GM21529 (cell line): ENCODE measurements at regions not wholly inside any gene's neighbourhood (a gene's known extent, or its start where the extent isn't known, plus 50 kb on each side); places are given as distances from the start of the nearest gene placed in this dataset.
"Not testable (repeated sequence)": the region's sequence is repeated elsewhere in the genome, so short reads cannot be mapped to it uniquely, and the experiment has no call there.

Experiments used
- ATAC-seq: cut with Tn5 transposase; IDR thresholded peaks from one replicate; pipeline ENCODE4 v1.9.1; 2021; ENCODE audit not compliant: unreplicated experiment

DNA sequence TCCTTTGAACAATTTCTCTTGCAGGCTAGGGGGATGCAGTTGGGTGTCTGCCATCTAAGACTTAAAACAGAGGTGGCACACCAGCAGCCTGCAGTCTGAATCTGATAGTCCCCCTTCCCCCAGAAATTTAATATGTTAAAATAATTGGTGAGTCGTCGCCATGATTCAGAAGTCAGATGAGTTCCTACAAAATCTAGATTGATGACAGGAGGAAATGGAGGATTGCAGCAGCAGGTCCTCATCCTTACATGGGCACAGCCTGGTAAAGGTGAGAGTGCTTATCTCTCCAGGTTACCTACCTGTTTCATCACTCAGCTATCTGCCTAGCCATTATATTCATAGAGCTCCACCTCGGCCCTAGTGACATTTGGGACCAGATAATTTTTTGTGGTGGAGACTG is 112.3 kb downstream of the PCSK1 start:
- no peak for ATAC-seq

DNA sequence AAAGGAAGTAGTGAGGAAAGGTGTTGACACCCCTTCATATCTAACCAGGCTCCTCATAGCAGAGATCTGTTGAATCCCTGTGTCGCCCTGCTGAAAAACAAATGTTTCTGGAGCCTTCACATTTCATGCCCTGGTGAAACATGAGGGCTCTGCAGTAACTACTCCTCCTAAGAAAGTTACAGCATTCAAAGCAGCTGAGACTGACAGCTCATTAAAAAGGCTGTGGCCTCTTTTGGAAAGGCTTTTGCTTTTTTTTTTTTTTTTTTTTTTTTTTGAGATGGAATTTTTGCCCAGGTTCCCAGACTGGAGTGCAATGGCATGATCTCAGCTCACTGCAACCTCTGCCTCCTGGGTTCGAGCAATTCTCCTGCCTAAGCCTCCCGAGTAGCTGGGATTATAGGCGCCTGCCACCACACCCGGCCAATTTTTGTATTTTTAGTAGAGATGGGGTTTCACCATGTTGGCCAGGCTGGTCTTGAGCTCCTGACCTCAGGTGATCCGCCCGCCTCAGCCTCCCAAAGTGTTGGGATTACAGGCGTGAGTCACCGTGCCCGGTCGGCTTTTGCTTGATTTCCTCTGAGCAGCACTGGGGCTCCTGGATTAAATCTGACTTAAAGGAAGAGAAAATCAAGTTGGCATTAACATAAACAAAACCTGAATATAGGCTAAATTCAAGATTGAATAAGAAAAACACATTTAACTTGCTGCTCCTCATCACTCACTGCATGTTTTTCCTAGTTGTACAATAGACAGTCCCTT is 112.9 kb downstream of the PCSK1 start:
- not testable (repeated sequence) for ATAC-seq

DNA sequence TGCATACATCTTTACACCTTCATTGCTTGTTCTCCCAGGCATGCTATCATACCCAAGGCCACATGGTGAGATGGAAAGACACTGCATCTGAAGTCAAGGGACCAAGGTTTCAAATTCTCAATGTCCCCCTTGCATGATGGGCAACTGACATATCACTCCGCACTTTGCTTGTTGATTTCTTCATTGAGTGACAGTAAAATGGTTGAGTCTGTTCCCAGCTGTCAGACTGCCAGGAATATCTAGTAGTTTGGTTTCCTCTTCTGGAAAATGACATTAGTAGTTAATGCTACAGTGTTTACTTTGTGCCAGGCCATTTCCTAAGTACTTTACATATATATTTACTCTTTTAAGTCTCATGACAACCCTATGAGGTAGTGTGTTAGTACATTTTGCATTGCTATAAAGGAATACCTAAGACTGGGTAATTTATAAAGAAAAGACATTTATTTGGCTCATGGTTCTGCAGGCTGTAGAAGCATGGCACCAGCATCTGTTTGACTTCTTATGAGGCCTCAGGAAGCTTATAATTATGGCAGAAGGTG is 114.4 kb downstream of the PCSK1 start:
- ATAC-seq: no peak

DNA sequence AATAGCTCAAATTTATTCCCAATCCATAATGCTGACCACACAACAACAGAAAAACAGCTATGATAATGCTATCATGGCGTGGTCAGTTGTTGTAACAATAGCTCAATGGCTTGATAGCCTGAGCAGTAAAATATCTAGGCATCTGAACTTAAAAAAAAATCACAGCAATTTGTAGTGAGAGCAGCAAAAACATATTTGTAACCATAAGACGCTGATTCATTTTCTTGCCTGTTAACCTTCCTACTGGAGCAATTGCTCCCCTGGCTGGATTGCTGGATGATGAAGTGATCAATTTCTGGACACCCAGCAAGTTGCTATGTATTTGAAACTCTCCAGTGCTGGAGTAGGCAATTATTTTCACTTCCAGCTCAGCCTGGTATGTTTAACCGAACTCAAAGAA is 115.1 kb downstream of the PCSK1 start:
- no peak for ATAC-seq

DNA sequence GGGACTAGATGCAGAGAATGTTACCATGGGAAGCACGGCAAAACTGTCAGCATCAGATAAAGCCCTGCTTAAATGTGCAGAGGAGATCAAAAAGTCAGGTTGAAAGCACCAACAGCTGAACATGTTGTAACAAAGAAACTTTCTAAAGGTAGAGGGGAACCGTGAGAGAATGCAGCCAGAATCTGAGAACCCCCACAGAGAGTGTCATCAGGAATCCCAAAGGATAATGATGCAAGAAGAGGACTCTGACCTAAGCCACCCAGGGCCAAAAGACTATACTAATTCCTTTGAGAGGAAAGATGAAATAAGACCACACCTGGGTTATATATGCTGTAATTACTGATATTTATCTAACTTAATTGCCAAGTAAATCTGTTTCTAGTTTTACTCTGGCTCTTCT is 116.6 kb downstream of the PCSK1 start:
- ATAC-seq: no peak

DNA sequence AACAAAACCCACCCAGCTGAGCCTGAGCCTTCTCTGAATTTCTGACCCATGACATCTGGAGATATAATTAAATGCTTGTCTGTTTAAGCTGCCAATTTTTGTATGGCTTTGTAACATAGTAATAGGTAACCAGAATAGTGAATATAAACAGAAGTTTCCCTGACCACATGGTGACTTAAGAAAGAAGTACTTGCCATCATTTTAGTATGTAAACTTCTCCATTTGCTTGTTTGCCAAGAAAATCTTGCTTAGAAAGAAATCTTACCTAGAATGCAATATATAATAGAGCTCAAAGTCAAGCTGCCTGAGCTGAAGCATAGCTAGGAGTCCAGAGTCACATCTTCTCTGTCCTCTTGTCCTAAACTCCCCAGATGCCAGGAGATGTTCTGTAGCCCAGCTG is 117.0 kb downstream of the PCSK1 start:
- no peak for ATAC-seq

DNA sequence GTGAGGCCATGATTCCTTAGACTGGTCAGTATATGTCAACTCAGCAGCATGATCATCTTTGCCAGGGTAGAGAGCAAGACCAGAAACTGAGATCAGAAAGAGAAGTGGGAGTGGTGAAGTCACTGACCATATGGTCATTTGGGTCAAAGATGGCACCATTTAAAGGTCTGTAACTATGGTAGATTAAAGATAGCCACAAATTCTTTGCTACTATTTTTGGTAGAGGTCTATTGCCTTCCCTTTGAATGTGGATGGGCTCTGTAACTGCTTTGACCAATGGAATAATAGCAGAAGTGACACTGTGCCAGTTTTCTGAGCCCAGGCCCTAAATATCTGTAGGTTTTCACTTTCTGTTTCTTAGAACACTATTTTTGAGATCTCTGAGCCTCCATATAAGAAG is 117.6 kb downstream of the PCSK1 start:
- peak; percentile 56 for ATAC-seq

DNA sequence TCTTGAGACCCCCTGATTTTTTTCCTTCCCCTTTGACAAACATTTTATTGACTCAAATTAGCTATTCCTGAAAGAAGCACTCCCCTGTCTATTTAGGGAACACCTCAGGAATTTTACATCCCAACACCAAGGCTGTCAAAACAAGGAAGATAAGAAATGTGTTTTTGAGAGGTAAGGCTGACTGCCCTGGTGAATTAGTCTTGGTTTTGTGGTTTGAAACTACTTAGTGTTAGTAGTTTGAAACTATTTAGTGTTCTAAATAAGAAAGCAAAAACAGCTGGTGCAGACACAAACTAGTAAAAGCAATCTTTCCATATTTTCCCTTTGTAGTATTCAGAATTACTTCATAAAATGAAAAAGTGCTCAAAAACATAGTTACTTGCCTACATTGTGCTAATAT is 120.7 kb downstream of the PCSK1 start:
- peak; percentile 44 for ATAC-seq

DNA sequence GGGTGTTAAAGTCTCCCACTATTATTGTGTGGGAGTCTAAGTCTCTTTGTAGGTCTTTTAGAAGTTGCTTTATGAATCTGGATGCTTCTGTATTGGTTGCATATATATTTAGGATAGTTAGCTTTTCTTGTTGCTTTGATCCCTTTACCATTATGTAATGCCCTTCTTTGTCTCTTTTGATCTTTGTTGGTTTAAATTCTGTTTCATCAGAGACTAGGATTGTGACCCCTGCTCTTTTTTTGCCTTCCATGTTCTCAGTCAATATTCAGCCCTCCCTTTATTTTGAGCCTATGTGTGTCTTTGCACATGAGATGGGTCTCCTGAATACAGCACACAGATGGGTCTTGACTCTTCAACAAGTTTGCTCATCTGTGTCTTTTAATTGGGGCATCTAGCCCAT is 126.0 kb downstream of the PCSK1 start:
- ATAC-seq: not testable (repeated sequence)

DNA sequence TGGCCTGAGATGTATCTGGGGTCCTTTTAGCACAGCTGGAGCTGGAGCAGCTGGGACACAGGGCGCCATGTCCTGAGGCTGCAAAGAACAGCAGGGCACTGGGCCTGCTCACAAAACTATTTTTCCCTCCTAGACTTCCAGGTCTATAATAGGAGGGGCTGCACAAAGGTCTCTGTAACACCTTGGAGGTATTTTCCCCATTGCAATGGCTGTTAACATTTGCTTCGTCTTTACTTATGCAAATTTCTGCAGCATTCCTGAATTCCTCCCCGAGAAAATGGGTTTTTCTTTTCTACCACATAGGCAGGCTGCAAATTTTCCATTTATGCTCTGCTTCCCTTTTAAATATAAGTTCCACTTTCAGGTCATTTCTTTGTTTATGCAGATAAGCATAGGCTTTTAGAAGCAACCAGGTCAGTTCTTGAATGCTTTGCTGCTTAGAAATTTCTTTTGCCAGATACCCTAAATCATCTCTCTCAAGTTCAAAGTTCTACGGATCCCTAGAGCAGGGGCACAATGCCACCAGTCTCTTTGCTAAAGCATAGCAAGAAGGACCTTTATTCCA is 130.8 kb downstream of the PCSK1 start:
- ATAC-seq: no peak

DNA sequence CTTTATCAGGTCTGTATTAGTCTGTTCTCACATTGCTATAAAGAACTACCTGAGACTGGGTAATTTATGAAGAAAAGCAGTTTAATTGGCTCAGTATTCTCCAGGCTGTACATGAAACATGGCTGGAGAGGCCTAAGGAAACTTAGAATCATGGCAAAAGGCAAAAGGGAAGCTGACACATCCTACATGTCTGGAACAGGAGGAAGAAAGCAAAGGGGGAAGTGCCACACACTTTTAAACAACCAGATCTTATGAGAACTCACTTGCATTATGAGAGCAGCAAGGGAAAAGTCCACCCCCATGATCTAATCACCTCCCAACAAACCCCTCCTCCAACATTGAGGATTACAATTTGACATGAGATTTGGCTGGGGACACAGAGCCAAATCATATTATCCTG is 132.1 kb downstream of the PCSK1 start:
- ATAC-seq: no peak

DNA sequence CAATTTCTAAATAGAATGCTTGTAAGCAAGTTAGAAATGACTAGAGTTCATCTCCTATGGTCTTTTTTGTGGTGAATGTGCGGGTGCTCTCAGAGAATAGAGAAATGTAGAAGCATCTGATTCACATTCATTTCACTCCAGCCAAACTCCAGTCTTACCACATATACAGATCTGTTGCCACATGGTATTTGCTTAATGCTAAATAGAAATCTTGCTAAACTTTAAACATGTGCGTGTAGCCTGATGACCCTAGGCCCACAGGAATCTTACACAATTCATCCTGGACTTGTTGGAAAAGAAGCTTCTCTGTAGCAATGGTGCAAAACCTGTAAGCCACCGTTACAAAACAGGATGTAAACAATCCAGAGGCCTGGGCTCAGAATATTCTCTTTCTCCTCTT is 135.2 kb downstream of the PCSK1 start:
- ATAC-seq: no peak

DNA sequence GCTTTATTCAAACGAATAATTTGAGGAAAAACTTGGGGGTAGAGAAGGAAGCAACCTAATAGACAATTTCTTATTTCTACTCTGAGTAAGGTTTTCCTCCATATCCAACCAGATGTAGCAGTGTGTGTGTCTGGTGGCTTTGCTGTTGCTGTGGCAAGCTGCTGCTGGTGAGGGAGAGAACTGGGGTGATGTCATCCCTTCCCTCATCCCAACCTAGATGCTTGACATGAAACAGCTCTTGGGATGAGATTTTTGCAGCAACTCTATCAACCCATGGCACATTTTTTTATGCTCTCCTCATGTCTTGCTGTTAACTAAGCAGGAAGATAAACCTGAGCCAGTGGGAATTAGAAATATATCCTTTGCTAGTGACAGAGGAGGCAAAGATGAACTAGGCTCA is 135.8 kb downstream of the PCSK1 start:
- ATAC-seq: no peak

DNA sequence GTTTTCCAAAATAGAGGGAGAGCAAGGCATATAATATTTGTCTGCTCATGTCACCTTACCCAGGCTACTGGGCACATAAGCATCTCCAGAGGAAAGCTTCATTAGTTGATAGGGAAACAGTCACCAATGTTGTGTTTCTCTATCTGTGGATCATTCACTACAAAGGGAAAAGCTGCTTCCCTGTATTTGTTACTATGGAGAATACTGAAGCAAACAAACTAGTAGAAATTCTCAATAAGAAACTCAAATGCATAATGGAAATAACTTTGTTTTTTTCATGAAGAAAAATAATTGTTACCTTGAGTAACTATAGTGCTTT is 138.2 kb downstream of the PCSK1 start:
- no peak for ATAC-seq

DNA sequence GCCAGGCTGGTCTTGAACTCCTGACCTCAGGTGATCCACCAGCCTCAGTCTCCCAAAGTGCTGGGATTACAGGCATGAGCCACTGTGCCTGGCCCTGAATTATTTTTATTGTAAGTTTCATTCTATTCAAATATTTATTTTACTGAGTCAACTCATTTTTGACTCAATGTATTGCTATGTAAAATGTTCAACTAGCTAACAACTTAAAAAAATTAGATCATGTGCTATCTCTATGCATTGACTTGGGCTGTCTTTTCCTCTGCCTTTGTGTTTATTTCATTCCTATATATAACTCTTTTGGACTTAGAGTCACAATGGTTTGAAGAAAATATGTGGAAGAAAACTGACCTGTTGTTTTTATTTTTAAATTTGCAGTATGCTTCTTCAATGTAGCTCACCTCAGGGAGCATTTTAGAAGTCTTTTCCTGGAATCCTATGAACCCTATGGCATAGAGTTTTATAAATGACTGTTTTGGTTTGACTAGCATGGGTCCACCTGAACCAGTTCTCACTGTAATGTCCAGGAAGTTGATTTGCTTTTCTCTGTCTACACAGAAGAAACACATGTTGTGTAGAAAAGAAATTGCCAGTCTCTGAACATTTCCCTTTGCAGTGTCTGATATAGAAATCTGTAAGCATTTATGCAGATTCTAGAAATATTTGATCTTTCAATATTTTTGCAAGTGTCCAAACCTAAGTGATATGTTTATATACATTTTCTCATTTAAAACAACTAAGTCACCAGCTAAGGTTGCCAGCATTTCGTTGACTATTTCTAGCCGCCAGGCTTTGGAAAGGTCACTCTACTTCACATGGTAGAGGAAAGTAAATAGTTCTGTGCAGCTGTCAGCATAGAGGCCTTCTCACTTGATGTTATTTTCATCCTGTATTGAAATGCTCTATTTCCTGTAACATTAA is 138.8 kb downstream of the PCSK1 start:
- no peak for ATAC-seq

DNA sequence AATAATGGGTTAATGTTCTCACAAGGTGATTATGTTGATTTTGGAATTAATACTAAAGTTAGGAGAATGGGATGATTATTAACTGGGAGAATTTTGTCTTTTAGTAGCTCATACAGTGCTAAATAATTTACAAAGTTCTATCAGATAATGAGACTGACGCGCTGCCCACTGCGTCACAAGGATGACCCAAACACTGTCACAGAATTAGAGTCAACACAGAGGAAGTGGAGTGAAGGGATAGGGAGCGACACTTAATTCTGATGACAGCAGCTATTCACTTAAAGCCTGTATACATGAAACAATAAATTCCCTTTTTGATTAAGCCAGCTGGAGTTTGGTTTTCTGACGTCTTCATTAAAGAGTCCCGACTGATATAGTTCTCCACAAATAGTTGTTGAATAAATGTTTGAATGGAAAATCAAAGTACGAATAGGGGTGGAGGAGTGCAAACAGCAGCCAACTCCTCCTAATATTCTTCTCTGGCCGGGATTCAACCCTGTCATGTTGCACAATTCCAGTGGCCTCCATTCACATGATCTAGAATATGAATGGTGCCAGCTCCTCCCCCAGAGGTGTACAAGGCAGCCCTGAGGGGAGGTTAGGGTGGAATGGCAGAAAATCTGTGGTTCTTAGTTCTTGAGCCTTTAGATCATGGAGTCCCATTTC is 140.3 kb downstream of the PCSK1 start:
- ATAC-seq: no peak

DNA sequence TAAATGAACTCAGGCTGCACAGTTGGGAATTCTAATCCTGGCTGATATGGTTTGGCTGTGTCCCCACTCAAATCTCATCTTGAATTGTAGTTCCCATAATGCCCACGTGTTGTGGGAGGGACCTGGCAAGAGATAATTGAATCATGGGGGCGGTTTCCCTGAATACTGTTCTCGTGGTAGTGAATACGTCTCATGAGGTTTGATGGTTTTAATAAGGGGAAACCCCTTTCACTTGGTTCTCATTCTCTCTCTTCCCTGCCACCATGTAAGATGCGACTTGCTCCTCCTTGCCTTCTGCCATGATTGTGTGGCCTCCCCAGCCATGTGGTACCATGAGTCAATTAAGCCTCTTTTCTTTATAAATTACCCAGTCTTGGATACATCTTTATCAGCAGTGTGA is 143.8 kb downstream of the PCSK1 start:
- not testable (repeated sequence) for ATAC-seq

DNA sequence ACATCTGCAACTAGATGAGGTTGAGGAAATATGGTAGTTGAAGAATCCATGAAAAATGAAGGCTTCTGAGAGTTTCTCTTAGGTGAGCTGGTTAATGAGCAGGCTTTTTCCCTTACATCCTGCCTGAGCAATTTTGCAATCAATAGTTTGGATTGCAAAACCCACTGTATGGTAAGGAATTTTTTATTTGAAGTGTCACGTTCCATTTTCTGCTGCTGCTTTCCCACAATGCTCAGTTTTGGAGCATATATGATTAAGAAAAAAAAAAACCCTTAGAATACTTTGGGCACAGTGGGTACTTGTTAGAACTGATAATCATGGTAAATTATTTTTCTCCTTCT is 144.2 kb downstream of the PCSK1 start:
- no peak for ATAC-seq

DNA sequence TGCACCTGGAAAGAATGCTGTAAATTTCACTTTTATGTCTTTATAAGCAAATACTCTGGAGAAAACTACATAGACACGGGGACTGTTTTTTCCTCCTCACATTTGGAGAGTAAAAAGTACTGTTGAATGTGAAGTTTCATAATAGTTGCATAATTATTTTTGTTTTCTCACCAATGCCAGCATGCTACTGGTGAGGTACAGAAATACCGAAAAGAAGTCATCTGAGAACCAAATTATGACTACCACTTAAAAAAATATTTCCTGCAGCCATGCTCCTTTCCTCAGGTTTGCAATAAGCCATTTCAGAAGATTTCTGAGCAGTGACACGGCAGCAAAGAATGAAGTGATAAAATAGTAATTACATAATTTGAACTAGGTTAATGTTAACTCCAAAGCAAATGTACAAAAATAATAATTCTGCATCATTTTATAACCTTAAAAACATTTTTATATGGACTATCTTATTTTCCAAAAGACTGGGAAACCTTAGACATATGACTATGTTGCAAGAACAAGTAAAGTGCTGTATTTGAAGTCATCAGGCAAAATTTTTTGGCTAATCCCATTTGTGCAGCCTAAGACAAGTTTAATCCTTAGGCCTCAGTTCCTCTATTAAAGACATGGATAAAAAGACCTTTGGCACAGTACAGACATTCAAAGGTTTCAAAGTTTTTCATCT is 144.7 kb downstream of the PCSK1 start:
- ATAC-seq: no peak

DNA sequence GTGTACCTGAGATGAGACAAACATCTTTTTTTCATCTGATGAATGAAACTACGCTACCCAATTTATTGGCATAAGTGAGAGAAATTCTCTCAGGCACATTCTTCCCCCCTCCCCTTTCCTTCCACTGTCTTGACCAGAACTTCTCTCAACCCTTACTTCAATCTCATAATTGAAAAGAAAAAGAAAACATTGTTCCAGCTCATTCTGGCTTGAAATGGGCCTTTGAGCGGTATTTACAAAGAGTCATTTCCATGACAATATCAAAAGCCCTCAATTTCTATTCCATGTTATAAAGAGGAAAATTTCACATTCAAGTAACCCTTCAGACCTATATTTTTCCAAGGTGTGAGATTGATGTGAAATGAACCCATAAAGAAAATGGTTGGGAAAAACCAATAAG is 145.9 kb downstream of the PCSK1 start:
- no peak for ATAC-seq

DNA sequence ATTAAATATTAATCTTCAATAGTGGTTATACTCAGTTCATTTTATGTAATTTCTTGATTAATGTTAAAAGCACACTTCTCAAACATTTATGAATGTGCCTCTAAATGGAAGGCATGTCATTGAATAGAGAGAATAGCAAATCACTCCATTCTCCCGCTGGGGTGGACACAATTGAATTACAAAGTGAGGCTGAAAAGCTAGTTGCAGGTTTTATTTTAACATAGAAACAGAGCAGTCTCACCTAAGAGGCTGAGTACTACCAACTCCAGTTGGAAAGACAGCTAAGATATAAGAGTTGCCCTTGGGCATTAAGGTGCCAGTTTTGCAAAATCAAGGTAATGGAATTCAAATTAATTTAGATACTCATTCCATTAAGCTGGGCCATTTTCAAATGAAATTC is 147.2 kb downstream of the PCSK1 start:
- ATAC-seq: no peak
